HCT116 (cell line): ENCODE measurements at regions not wholly inside any gene's neighbourhood (a gene's known extent, or its start where the extent isn't known, plus 50 kb on each side); places are given as distances from the start of the nearest gene placed in this dataset.

Experiments
- ATAC-seq: fragments of 200-7000 bp; cut with Tn5 transposase; 2 replicates; pipeline ENCODE4 v1.9.1; 2020; ENCODE audit warnings: mild to moderate bottlenecking, moderate library complexity
- BruUV-seq: library from RNA; stranded (reverse); fragments of 400-500 nt; replicated peaks from 2 replicates; lab custom pipeline; 2021; lab: Mats Ljungman, UMichigan
- CTCF ChIA-PET: fragments of 300-600 bp; sonication (Branson Sonifier 250); formaldehyde crosslinking; loops from one replicate; lab custom pipeline; 2021; ENCODE audit warnings: antibody characterized with exemption; lab: Charles Lee
- POLR2A ChIA-PET: fragments of 300-600, 350-600 bp; sonication (Branson Sonifier 250); formaldehyde crosslinking; loops from one replicate; lab custom pipeline; 2021; ENCODE audit warnings: antibody characterized with exemption; lab: Charles Lee
- RAD21 ChIA-PET, 2 experiments: fragments of 300-600 bp; sonication (Branson Sonifier 250); formaldehyde crosslinking; loops; one replicate each; lab custom pipeline; 2023; ENCODE audit warnings: low total read pairs in 2 of 2; ENCODE audit not compliant: uncharacterized antibody in 2 of 2, unreplicated experiment in 2 of 2, low non-redundant PET in 1 of 2; lab: Charles Lee
- DNase-seq: peaks from one replicate; pipeline ENCODE4 v3.0.0-alpha.2; 2010; ENCODE audit warnings: low read depth, low spot score
- H2AFZ ChIP-seq: fragments of 200-600 bp; shearing (Covaris generic), sonication (generic); 2 replicates; pipeline ENCODE4 v1.6.1; 2017; ENCODE audit warnings: low read depth, mixed run types, mixed read lengths, antibody characterized with exemption, low read length; ENCODE audit not compliant: poor library complexity, severe bottlenecking
- H3K27ac ChIP-seq: 2 replicates; pipeline ENCODE4 v1.5.1; 2012; ENCODE audit warnings: low read depth, low read length
- H3K27me3 ChIP-seq: fragments of 200-600 bp; sonication (generic); 2 replicates; pipeline ENCODE4 v1.6.1; 2016; ENCODE audit warnings: mixed run types, low read length, mixed read lengths; ENCODE audit not compliant: insufficient read depth
- H3K36me3 ChIP-seq, 2 experiments: fragments of 200-500 bp in 1 of 2; fragments of 200-600 bp in 1 of 2; sonication (Bioruptor generic) in 1 of 2; sonication (generic) in 1 of 2; 2 replicates each; pipeline versions ENCODE4 v1.5.1 to v1.6.1; 2014 to 2016; ENCODE audit warnings: low read length in 2 of 2, inconsistent platforms in 1 of 2, mixed read lengths in 1 of 2, mixed run types in 1 of 2; ENCODE audit not compliant: insufficient read depth in 2 of 2, control insufficient read depth in 1 of 2
- H3K4me1 ChIP-seq, 2 experiments: fragments of 200-600 bp in 1 of 2; sonication (generic) in 1 of 2; 2 replicates each; pipeline versions ENCODE4 v1.5.1 to v1.6.1; 2012 to 2017; ENCODE audit warnings: low read length in 2 of 2, inconsistent platforms in 1 of 2, mild to moderate bottlenecking in 1 of 2, mixed read lengths in 1 of 2, mixed run types in 1 of 2, moderate library complexity in 1 of 2; ENCODE audit not compliant: insufficient read depth in 2 of 2, control insufficient read depth in 1 of 2
- H3K4me2 ChIP-seq: fragments of 200-600 bp; sonication (generic); 2 replicates; pipeline ENCODE4 v1.6.1; 2017; ENCODE audit warnings: mixed run types, low read length, mixed read lengths
- H3K4me3 ChIP-seq, 2 experiments: fragments of 200-600 bp in 1 of 2; sonication (generic) in 1 of 2; replicated peaks in 1 of 2; 2 replicates each; pipeline ENCODE4 v1.5.1; 2011 to 2016; ENCODE audit warnings: low read length in 2 of 2, control low read depth in 1 of 2, low read depth in 1 of 2, mild to moderate bottlenecking in 1 of 2, mixed read lengths in 1 of 2, mixed run types in 1 of 2
- H3K79me2 ChIP-seq: fragments of 200-600 bp; sonication (generic); 2 replicates; pipeline ENCODE4 v1.6.1; 2017; ENCODE audit warnings: mild to moderate bottlenecking, mixed run types, low read length, moderate library complexity, mixed read lengths; ENCODE audit not compliant: insufficient read depth
- H3K9ac ChIP-seq: fragments of 200-600 bp; sonication (generic); 2 replicates; pipeline ENCODE4 v1.6.1; 2016; ENCODE audit warnings: low read length, mixed read lengths
- H3K9me2 ChIP-seq: fragments of 200-600 bp; sonication (generic), shearing (Covaris generic); 2 replicates; pipeline ENCODE4 v1.6.1; 2017; ENCODE audit warnings: mixed run types, mild to moderate bottlenecking, moderate library complexity; ENCODE audit not compliant: insufficient read depth
- H3K9me3 ChIP-seq, 2 experiments: fragments of 200-500 bp in 1 of 2; fragments of 200-600 bp in 1 of 2; sonication (Bioruptor generic) in 1 of 2; sonication (generic) in 1 of 2; 2 replicates each; pipeline ENCODE4 v1.6.1; 2014 to 2017; ENCODE audit warnings: low read length in 2 of 2, mixed read lengths in 2 of 2, inconsistent platforms in 1 of 2, low read depth in 1 of 2, mild to moderate bottlenecking in 1 of 2, mixed run types in 1 of 2, moderate library complexity in 1 of 2; ENCODE audit not compliant: control insufficient read depth in 1 of 2, insufficient read depth in 1 of 2
- H4K20me1 ChIP-seq: fragments of 200-600 bp; sonication (generic), shearing (Covaris generic); 2 replicates; pipeline ENCODE4 v1.6.1; 2017; ENCODE audit warnings: mixed run types, mild to moderate bottlenecking, moderate library complexity; ENCODE audit not compliant: insufficient read depth
- ATF3 ChIP-seq: IDR thresholded peaks from 2 replicates; pipeline ENCODE4 v1.6.1; 2012
- CEBPB ChIP-seq: IDR thresholded peaks from 2 replicates; pipeline ENCODE4 v1.6.1; 2012; ENCODE audit warnings: low read depth
- CTCF ChIP-seq, 3 experiments: fragments of 200-600 bp in 1 of 3; sonication (generic) in 1 of 3; IDR thresholded peaks in 2 of 3; conservative IDR thresholded peaks in 1 of 3; 2 replicates each; pipeline ENCODE4 v1.5.1; 2012 to 2017; ENCODE audit warnings: low read depth in 2 of 3, low read length in 2 of 3, antibody characterized with exemption in 1 of 3, borderline replicate concordance in 1 of 3, control low read depth in 1 of 3, mild to moderate bottlenecking in 1 of 3, mixed read lengths in 1 of 3, mixed run types in 1 of 3, moderate library complexity in 1 of 3; ENCODE audit not compliant: insufficient read depth in 1 of 3
- EGR1 ChIP-seq: IDR thresholded peaks from 2 replicates; pipeline ENCODE4 v1.6.1; 2012; ENCODE audit warnings: low read depth
- EZH2phosphoT487 ChIP-seq: fragments of 200-600 bp; IDR thresholded peaks from 2 replicates; pipeline ENCODE4 v1.6.1; 2018; ENCODE audit warnings: antibody characterized with exemption, borderline replicate concordance
- FOSL1 ChIP-seq: IDR thresholded peaks from 2 replicates; pipeline ENCODE4 v1.6.1; 2012; ENCODE audit warnings: low read depth
- JUND ChIP-seq: IDR thresholded peaks from 2 replicates; pipeline ENCODE4 v1.6.1; 2012
- POLR2A ChIP-seq: IDR thresholded peaks from 2 replicates; pipeline ENCODE4 v1.7.0; 2011; ENCODE audit warnings: borderline replicate concordance; ENCODE audit not compliant: insufficient read depth, insufficient read length; ENCODE audit errors: extremely low read depth
- POLR2AphosphoS5 ChIP-seq: IDR thresholded peaks from 2 replicates; pipeline ENCODE4 v1.6.1; 2011; ENCODE audit warnings: mild to moderate bottlenecking, low read depth, low read length, moderate library complexity
- RAD21 ChIP-seq: IDR thresholded peaks from 2 replicates; pipeline ENCODE4 v1.6.1; 2012; ENCODE audit warnings: low read depth, mild to moderate bottlenecking
- SIN3A ChIP-seq: IDR thresholded peaks from 2 replicates; pipeline ENCODE4 v1.6.1; 2012; ENCODE audit warnings: low read depth
- SP1 ChIP-seq: IDR thresholded peaks from 2 replicates; pipeline ENCODE4 v1.6.1; 2012; ENCODE audit warnings: low read depth
- YY1 ChIP-seq: IDR thresholded peaks from 2 replicates; pipeline ENCODE4 v1.6.1; 2011; ENCODE audit warnings: low read length, low read depth, moderate library complexity, mild to moderate bottlenecking; ENCODE audit not compliant: insufficient replicate concordance; ENCODE audit errors: extremely low read depth
- ZFX ChIP-seq: fragments of 450-650 bp; IDR thresholded peaks from 2 replicates; pipeline ENCODE4 v1.6.1; 2017
- ZNF274 ChIP-seq: fragments of 200-500 bp; sonication (Bioruptor generic); IDR thresholded peaks from 2 replicates; pipeline ENCODE4 v1.6.1; 2014; ENCODE audit warnings: mild to moderate bottlenecking, low read depth, low read length, inconsistent platforms
- intact Hi-C: fragments of 100-400 bp; cut with micrococcal nuclease; formaldehyde crosslinking; loops from 2 replicates; pipeline ENCODE4 v1.10.0; 2022
- TF ChIP-seq, protein P1 (sequence below): IDR thresholded peaks from 2 replicates; pipeline ENCODE4 v1.6.1; 2011; ENCODE audit warnings: mild to moderate bottlenecking, low read length, moderate library complexity; ENCODE audit not compliant: insufficient replicate concordance; ENCODE audit errors: extremely low read depth
- TF ChIP-seq, protein P2 (sequence below): IDR thresholded peaks from 2 replicates; pipeline ENCODE4 v1.6.1; 2012

GRCh38 chr11:90656171-90656570, 433.3 kb upstream of the CHORDC1 start:
- ChIA-PET RAD21 (no interaction called here), POLR2A (no interaction called here), CTCF (no interaction called here)
- Histone ChIP-seq H3K4me3 (no peak overlapping the region), H3K4me1 (no peaks in the 10 kb centered on the region), H3K27ac (no peak overlapping the region), H3K4me2 (no peak overlapping the region), H4K20me1 (no peaks in the 10 kb centered on the region), H3K79me2 (no peaks in the 10 kb centered on the region), H3K9me3 (peaks cover 4 to 7% of the 10 kb centered on the region in 2 experiments; a peak in 1 of 4 replicates), H2AFZ (no peak overlapping the region), H3K9me2 (no peaks in the 10 kb centered on the region), H3K27me3 (no peaks in the 10 kb centered on the region), H3K9ac (no peak overlapping the region), H3K36me3 (no peaks in the 10 kb centered on the region)
- DNase-seq (no peak), ATAC-seq (no peak)
- no peak for TF ChIP-seq CEBPB
- no peak for TF ChIP-seq ZFX
- TF ChIP-seq EZH2phosphoT487 = no peak
- no TSS peak for BruUV-seq
- intact Hi-C loops = no loop called here

GRCh38 chr11:90650153-90650552, 427.3 kb upstream of the CHORDC1 start:
- BruUV-seq = no TSS peak
- ChIA-PET CTCF (no interaction called here), RAD21 (no interaction called here)
- no peak for TF ChIP-seq SIN3A
- no peak for TF ChIP-seq JUND
- no peak for TF ChIP-seq RAD21
- no peak for TF ChIP-seq FOSL1
- TF ChIP-seq SP1 = no peak
- TF ChIP-seq, protein P1, sequence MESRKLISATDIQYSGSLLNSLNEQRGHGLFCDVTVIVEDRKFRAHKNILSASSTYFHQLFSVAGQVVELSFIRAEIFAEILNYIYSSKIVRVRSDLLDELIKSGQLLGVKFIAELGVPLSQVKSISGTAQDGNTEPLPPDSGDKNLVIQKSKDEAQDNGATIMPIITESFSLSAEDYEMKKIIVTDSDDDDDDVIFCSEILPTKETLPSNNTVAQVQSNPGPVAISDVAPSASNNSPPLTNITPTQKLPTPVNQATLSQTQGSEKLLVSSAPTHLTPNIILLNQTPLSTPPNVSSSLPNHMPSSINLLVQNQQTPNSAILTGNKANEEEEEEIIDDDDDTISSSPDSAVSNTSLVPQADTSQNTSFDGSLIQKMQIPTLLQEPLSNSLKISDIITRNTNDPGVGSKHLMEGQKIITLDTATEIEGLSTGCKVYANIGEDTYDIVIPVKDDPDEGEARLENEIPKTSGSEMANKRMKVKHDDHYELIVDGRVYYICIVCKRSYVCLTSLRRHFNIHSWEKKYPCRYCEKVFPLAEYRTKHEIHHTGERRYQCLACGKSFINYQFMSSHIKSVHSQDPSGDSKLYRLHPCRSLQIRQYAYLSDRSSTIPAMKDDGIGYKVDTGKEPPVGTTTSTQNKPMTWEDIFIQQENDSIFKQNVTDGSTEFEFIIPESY = no peak
- TF ChIP-seq POLR2AphosphoS5 = no peak
- TF ChIP-seq POLR2A = no peak
- TF ChIP-seq CEBPB = no peak
- TF ChIP-seq YY1 = no peak
- TF ChIP-seq EZH2phosphoT487 = no peak
- TF ChIP-seq CTCF (IDR thresholded peaks at IDR 0.05 in 2 of 3, conservative IDR thresholded peaks at IDR 0.05 in 1 of 3; ENCODE audit: borderline replicate concordance in 1 of 3, insufficient read depth in 1 of 3, low read depth in 2 of 3, low read length in 2 of 3) = no peak
- no peak for TF ChIP-seq ZNF274
- TF ChIP-seq EGR1 = no peak
- TF ChIP-seq ATF3 = no peak
- TF ChIP-seq, protein P2, sequence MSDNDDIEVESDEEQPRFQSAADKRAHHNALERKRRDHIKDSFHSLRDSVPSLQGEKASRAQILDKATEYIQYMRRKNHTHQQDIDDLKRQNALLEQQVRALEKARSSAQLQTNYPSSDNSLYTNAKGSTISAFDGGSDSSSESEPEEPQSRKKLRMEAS = no peak

More at GRCh38 chr11:90650153-90650552, 427.3 kb upstream of the CHORDC1 start:
- no peaks in the 10 kb centered on the region for H3K36me3 ChIP-seq
- ATAC-seq (no peak), DNase-seq (no peak)
- intact Hi-C loops = no loop called here
- H3K27me3 ChIP-seq = no peaks in the 10 kb centered on the region
- no peak overlapping the region for H3K4me2 ChIP-seq
- H3K9me2 ChIP-seq = no peaks in the 10 kb centered on the region
- no peaks in the 10 kb centered on the region for H3K4me1 ChIP-seq
- no peaks in the 10 kb centered on the region for H4K20me1 ChIP-seq
- no peak overlapping the region for H3K4me3 ChIP-seq
- H3K27ac ChIP-seq = no peak overlapping the region
- POLR2A ChIA-PET = no interaction called here
- H3K9me3 ChIP-seq = peaks cover 4 to 17% of the 10 kb centered on the region in 2 experiments; a peak in 2 of 4 replicates
- H2AFZ ChIP-seq = no peak overlapping the region
- H3K9ac ChIP-seq = no peak overlapping the region
- no peaks in the 10 kb centered on the region for H3K79me2 ChIP-seq
